Heart right ventricle (tissue), 16 donors: ENCODE measurements at regions not wholly inside any gene's neighbourhood (a gene's known extent, or its start where the extent isn't known, plus 50 kb on each side); places are given as distances from the start of the nearest gene placed in this dataset.

Source experiments
- ATAC-seq, 8 donors: fragments of 200-7000 bp; cut with Tn5 transposase; one replicate each; pipeline ENCODE4 v1.9.1; 2020; ENCODE audit warnings: mild to moderate bottlenecking in 8 of 8, moderate library complexity in 8 of 8, moderate number of reproducible peaks in 1 of 8
- DNase-seq, 2 donors: peaks; one replicate each; pipeline ENCODE4 v3.0.0-alpha.2; 2020
- H3K27ac ChIP-seq, 10 donors: fragments of 200-600 bp; sonication (generic) in 2 of 10; one replicate each; pipeline versions ENCODE4 v1.5.0 to v1.8.0; 2020 to 2022; ENCODE audit warnings: mild to moderate bottlenecking in 3 of 10
- H3K27me3 ChIP-seq, 7 donors: fragments of 200-600 bp; one replicate each; pipeline ENCODE4 v1.8.0; 2021 to 2022; ENCODE audit warnings: mild to moderate bottlenecking in 2 of 7
- H3K36me3 ChIP-seq, 9 donors: fragments of 200-600 bp; sonication (generic) in 1 of 9; one replicate each; pipeline versions ENCODE4 v1.5.0 to v1.8.0; 2020 to 2022; ENCODE audit warnings: mild to moderate bottlenecking in 2 of 9
- H3K4me1 ChIP-seq, 9 donors: fragments of 200-600 bp; sonication (generic) in 1 of 9; one replicate each; pipeline versions ENCODE4 v1.5.0 to v1.8.0; 2020 to 2022; ENCODE audit warnings: mild to moderate bottlenecking in 4 of 9
- H3K4me3 ChIP-seq, 10 donors: fragments of 200-600 bp; sonication (generic) in 2 of 10; one replicate each; pipeline versions ENCODE4 v1.5.0 to v1.8.0; 2020 to 2022; ENCODE audit warnings: mild to moderate bottlenecking in 7 of 10, moderate library complexity in 2 of 10
- H3K9me3 ChIP-seq, 11 donors: fragments of 200-600 bp in 10 of 11; sonication (generic) in 2 of 11; one replicate each; pipeline versions ENCODE4 v1.5.0 to v1.8.0; 2013 to 2022; ENCODE audit warnings: mild to moderate bottlenecking in 2 of 11, control low read depth in 1 of 11, moderate library complexity in 1 of 11
- CTCF ChIP-seq, 9 donors: fragments of 200-600 bp; sonication (generic) in 2 of 9; IDR thresholded peaks; one replicate each; pipeline versions ENCODE4 v1.5.0 to v1.8.0; 2021 to 2022; ENCODE audit warnings: antibody characterized with exemption in 9 of 9, mild to moderate bottlenecking in 5 of 9, moderate library complexity in 1 of 9
- WGBS, 2 donors: extraction: QIAGEN DNeasy Blood & Tissue Kit; methylation state at CpG; one replicate each; pipeline ENCODE4 v1.1.7; 2013; ENCODE audit warnings: inconsistent platforms in 1 of 2; 5-methylcytosine and 5-hydroxymethylcytosine counted together
- intact Hi-C, 10 donors: fragments of 100-400 bp; cut with DNase I; formaldehyde crosslinking; loops; one replicate each; pipeline versions ENCODE4 v1.11.1 to v1.14.2; 2022
- donor health status: Arrhythmogenic right ventricular cardiomyopathy.
- donor health status: ischemic (EF 13 %, LVEDD 7.1; RV severe dilation, severe dysfunction).
- donor health status: healthy with polysubstance abuse.
- donor health status: DM: no; HTN: yes; CAD: no.
- donor health status: DM: no; HTN: no; CAD: no.
- donor health status: ischemic (EF 25% LVEDD 6.9; RV normal size, moderate dysfunction).
- donor health status: ischemic (EF 25% LVEDD 5.7; RV mildly dilated, moderate dysfunction).
- donor health status: healthy.
- donor health status: DM: yes; HTN: yes; CAD: no.
- donor health status: Ischemic cardiomyopathy.
- donor health status: ischemic (EF 35%, LVEDD 5.7; RV mildly dilated, moderate dysfunction).
- donor health status: nonischemic (EF 11% LVEDD 7.7; RV severe dilation, severe dysfunction).
- donor health status: DM: yes; HTN: yes; CAD: no.
- donor health status: PGD.
- donor health status: ischemic (EF 29% LVEDD 5.4; RV normal size, mild dysfunction).
- donor health status: nonischemic (EF 23%, LVEDD 6.1; RV moderate dilation, normal function).

GRCh38 chr5:4866817-4867216 lies 273.3 kb upstream of the ADAMTS16 start:
- 92 to 95% methylated on average over 21 of the region's 21 CpGs for WGBS, 2 donors
- no peak for TF ChIP-seq CTCF (IDR thresholded peaks at IDR 0.05)
- no peak for DNase-seq
- peaks cover 0 to 5% (median 0%) of the 10 kb centered on the region in 11 donors for H3K9me3 ChIP-seq
- intact Hi-C loops: no loop called here
- peaks cover 0 to 9% (median 0%) of the 10 kb centered on the region in 7 donors for H3K27me3 ChIP-seq
- H3K4me1 ChIP-seq: no peaks in the 10 kb centered on the region
- no peak overlapping the region for H3K27ac ChIP-seq
- no peak for ATAC-seq
- H3K4me3 ChIP-seq: no peak overlapping the region
- H3K36me3 ChIP-seq: no peaks in the 10 kb centered on the region

- no peaks in the 10 kb centered on the region for H3K36me3 ChIP-seq
- WGBS, 2 donors: 29 to 35% methylated on average over 9 of the region's 9 CpGs
- intact Hi-C loops: no loop called here
- H3K27me3 ChIP-seq: peaks cover 0 to 17% (median 0%) of the 10 kb centered on the region in 7 donors
- no peaks in the 10 kb centered on the region for H3K4me1 ChIP-seq
- DNase-seq (peak in 1 of 2 donors; percentile 45), ATAC-seq (no peak)
- peaks cover 0 to 5% (median 0%) of the 10 kb centered on the region in 11 donors for H3K9me3 ChIP-seq
- no peak overlapping the region for H3K4me3 ChIP-seq
- no peak overlapping the region for H3K27ac ChIP-seq
- TF ChIP-seq CTCF (IDR thresholded peaks at IDR 0.05): peak; percentile 47 to 81 (median 73)
Observed at GRCh38 chr5:4868140-4868735, 271.9 kb upstream of the ADAMTS16 start.

GRCh38 chr5:4873652-4874051 lies 266.5 kb upstream of the ADAMTS16 start:
- WGBS, 2 donors: 81 to 84% methylated on average over 8 of the region's 8 CpGs
- Histone ChIP-seq H3K27me3 (peaks cover 0 to 27% (median 14%) of the 10 kb centered on the region in 7 donors), H3K4me3 (no peak overlapping the region), H3K36me3 (no peaks in the 10 kb centered on the region), H3K9me3 (no peaks in the 10 kb centered on the region), H3K27ac (no peak overlapping the region), H3K4me1 (no peaks in the 10 kb centered on the region)
- no peak for TF ChIP-seq CTCF (IDR thresholded peaks at IDR 0.05)
- intact Hi-C loops: loop anchor here in 2 of 10 donors (10.0 kb wide), 1 partner anchor 541 kb away; no protein-coding TSS in a partner anchor
- ATAC-seq: no peak
- DNase-seq: no peak

- Histone ChIP-seq H3K27ac (no peak overlapping the region), H3K36me3 (no peaks in the 10 kb centered on the region), H3K27me3 (peaks cover 0 to 27% (median 14%) of the 10 kb centered on the region in 7 donors), H3K4me3 (no peak overlapping the region), H3K4me1 (no peaks in the 10 kb centered on the region), H3K9me3 (no peaks in the 10 kb centered on the region)
- intact Hi-C loops: loop anchor here in 2 of 10 donors (10.0 kb wide), 1 partner anchor 541 kb away; no protein-coding TSS in a partner anchor
- no peak for DNase-seq
- ATAC-seq: no peak
- TF ChIP-seq CTCF (IDR thresholded peaks at IDR 0.05): no peak
- 80% methylated on average over 10 of the region's 10 CpGs for WGBS, 2 donors
Observed at GRCh38 chr5:4874097-4874496, 266.0 kb upstream of the ADAMTS16 start.
